Right renal cortex interstitium (tissue), 3 donors: ENCODE measurements at regions not wholly inside any gene's neighbourhood (a gene's known extent, or its start where the extent isn't known, plus 50 kb on each side); places are given as distances from the start of the nearest gene placed in this dataset.
A peak's percentile ranks its signal among the peaks of the same experiment; 100 is the strongest.

Experiments used
- DNase-seq, 3 donors: peaks; one replicate each; pipeline ENCODE4 v3.0.0-alpha.2; 2013; ENCODE audit warnings: low read depth in 3 of 3, low spot score in 2 of 3

DNA sequence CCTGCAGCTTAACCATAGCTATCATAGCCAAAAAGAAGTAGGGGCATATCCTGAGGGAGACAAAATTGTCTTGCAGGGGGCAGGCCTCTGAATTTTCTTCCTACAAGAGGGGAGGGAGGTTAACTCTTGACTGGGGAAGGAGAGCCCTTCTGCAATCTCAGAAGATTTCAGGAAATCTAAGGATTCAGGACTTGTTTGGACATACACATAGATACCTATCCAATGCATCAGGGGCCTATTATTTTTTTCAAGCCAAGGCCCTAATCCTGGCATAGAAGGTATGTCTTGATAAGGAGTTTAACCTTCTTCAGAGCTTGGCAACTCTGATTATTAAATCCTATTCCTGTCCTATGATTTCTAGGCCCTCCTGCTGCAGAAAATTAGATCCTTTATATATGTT is 375.1 kb upstream of the ACTBL2 start:
- DNase-seq: no peak

DNA sequence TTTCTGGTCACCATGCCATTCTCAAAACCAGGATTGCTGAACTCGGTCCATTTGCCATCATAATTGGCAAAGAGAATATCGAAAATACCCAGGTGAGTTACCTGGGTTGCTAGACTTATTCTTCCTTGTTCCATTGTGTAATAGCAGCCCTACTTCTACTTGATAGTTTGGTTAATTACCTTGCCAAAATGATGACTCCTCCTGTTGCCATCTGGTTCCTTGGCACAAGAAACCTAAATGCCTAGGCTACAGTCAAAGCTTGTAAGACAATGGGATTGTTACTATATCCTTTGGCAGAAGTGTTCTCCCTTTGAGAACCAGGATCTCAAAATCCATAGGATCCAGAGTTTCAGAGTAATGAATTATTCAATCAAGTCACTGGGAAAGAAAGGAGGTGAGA is 373.2 kb upstream of the ACTBL2 start:
- no peak for DNase-seq

DNA sequence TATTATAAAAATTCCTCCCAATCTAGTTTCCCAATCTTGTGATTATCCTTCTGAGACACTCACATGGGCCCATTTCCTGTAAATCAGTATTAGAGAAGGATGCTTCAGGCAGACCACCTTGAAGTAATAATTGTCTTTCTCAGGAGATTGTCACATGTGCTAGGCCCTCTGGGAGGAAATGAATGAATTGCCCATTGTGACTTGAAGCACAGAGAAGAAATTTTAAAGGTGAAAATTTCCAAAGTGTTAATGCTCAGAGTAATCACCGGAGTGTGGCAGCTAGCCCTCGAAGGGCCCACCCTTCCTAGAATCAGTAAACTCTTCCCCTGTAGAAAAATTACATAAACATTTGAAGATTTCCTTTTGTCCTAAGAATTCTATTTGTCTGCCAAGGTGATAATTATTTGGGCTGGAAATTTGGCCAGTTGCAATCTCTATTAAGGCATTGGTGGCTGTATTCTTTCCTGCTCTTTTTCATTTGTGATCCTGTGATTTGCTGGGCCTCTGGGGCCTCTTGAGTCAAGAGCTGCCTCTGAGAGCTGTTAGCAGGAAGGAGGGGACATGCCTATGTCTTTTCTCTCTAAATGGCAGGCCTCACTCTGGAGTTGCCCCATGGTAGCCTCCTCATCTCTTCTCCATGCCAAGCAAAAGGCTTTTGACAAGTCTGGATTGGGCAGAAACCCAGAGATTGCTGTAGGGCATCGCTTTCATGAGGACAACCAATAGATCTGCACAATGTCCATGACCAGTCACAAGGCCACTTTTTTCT is 371.5 kb upstream of the ACTBL2 start:
- DNase-seq: no peak

DNA sequence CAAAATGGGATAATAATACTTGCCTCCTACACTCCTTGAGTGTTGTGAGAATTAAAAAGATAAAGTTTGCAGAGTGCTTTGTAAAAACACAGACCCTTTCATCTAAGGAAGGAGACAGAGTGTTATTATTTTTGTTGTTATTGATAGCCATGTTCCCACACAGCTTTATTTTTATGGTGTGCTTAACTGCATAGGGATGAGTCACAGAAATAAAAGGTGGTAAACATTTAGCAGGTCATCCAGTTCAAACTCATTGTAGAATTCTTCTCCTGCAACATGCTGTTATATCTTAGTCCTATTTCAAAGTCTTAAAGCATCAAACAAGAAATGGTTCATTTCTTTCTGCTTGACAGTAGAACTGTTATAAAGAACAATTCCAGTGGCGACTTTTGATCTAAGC is 367.5 kb upstream of the ACTBL2 start:
- DNase-seq: no peak

DNA sequence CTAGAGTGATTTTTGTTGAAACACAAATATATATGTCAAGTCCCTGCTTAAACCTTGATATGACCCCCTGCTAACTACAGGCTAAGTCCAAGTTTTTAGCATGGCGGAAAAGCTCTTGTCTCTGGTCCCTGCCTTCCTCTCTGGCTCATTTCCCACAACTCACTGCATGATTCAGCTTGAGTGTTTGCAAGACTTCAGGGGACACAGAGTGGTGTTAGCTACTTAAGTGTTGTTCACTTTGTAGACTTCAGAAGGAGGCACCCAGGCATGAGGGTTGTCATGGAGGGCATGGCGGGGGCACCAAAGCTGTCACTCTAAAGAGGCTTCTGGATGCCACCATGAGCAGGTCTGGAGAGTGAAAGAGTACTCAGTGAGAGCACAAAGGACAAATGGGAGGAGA is 362.4 kb upstream of the ACTBL2 start:
- no peak for DNase-seq

DNA sequence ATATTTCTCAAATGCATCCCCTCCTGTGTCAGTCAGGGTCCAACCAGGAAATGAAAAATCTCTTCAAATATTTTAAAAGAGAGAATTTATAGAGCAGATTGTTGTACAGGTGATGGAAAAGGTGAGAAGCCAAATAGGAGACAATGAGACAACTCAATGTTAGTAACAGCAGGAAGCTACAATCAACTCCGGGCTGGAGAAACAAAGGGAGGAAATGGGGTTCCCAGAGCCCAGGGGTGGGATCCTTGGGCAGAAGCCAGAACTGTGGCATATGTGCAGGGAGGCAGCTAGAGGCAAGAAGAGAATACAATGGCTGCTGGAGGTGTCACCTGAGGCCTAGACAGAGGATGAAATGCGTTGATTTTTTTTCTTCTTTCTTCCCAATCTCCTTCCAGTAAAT is 361.8 kb upstream of the ACTBL2 start:
- DNase-seq: no peak

DNA sequence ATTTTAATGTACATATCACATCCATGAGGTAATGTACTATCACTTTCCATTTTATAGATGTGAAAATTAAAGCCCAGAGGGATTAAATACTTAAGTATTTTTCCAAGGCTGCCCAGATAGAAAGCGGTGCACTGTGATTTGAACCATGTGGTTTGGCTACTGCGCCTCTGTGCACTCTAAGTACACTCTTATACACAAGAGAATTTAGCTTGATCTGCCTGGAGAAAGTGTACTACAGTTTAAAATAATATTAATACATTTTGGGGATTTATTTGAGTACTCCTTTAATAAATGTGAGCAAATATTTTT is 360.4 kb upstream of the ACTBL2 start:
- no peak for DNase-seq

DNA sequence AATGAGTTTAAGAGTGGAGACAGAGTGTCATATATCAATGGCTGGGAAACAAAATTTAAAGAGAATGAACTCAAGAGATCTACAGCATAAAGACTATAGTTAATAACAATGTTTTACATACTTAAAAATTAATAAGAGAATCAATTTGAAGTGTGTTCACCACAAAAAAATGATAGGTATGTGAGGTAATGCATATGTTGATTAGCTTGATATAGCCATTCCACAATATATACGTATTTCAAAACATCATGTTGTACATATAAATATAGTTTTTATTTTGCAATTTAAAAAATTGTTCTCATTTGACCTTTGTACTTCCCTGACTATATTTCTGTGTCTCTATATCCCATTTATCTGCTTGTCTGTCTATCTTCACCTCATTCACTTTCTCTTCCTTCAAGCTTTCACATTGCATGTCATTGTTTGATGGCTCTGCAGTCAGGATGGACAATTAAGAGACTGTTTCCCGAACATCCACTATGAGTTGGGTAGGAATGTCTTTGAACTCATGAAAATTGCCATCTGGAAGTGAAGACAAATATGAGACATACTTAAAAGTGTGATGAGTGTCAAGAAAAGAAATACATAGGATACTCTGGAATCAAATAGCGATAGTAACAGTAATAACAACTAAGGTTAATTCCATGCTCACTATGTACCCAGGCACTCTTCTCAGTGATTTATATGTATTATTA is 359.9 kb upstream of the ACTBL2 start:
- DNase-seq: no peak

DNA sequence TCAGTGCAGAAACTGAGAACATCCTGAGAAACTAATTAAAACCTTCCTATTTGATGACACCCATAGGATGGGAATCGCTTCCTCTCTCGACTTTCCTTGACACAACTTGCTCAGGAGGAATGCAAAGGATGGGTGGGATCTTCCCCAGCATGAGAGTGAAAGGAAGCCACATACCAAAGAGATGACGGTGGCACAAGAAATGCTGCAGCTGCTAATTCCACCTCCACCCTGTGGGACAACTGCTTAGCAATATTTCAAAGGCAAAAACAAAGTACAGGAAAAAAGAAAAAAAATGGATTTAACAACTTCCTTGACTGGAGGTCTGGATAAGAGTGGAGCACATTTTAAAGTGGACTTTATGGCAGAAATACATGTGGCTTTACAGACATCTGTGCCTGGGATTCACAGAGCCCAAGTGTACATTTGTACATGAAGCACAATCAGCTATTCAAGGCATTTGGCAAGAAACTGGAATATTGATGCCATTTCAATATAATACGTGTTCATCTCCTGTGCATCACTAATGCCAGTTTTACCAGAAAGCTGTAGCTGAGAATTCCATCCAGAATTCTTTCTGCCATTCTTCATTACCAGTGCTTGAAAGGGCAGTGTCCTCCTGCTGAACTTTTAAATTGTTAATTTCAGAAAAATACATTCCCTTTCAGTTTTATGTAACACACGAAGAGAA is 359.2 kb upstream of the ACTBL2 start:
- DNase-seq: peak in 1 of 3 donors; percentile 5

DNA sequence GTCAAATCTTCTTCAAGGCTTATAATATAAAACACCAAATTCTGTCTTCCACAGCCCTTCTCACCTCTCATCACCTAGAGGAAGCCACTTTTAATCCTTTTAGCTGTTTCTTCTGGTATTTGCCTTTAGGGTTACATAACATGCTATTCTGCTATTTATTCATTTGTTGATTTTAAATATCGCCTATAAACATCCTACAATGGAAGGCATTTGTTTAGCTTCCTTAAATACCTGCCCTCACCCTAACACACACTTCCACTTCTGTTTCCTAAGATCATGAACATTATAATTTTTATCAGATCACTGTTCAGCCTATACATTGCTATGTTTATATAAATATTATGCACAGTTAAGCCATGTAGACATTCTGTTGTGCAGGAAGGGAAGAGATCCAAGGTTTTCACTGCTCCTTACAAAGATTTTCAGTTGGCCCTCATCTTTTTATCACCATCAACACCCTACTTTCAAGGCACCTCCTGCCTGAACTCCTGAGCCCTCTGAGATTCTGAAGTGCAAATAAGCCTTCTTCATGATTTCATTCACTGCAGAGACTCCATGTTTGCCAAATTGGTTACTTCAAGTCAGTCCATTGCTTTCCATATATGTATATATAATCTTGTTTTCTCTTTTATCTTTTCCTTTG is 356.9 kb upstream of the ACTBL2 start:
- no peak for DNase-seq

DNA sequence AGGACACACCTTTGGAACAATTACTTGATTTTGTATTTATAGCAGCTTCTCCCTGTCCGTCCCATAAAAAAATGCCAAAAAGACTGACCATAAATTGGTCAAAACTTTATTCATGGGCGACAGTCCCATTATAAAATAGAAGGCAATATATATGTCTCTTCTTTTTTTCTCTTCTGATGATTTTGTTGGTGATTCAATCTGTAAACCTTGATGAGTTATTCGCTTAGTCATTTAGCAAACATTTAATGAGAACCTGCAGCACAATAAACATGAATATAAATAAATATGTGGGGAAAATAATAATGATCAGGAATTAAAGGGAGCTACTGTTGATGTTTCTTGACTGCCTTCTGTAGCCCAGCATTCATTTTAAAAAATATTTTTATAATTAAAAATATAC is 356.4 kb upstream of the ACTBL2 start:
- no peak for DNase-seq

DNA sequence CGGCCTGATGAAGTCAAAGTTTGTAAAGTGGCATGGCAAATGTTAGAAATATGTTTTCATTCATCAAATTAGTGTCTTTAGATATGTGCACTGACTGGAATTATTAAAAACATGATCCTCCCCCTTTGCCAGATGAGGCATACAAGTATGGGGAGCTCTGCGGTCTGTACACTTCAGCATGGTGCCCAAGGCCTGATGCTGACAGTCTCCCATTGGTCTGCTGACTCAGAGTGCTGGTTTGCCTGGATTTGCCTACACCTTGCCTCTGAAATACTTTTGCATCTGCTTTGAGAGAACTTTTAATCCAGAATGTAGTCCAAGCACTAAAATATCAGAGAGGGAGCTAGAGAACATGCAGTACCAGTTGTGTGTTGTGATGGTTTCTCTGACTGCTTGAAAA is 354.3 kb upstream of the ACTBL2 start:
- no peak for DNase-seq

DNA sequence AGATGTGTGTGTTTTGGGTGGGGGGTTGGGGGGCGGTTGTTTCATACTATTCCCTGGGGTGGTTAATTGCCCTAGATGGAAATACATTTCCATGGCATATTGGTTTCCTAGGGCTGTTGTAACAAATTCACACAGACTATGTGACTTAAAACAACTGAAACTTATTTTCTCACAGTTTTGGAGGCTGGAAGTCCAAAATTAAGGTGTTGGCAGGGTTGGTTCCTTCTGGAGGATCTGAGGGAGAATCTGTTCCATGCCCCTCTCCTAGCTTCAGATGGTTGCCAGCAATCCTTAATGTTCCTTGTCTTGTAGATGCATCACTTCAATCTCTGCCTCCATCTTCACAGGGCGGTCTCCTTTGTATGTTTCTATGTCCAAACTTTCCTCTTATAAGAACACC is 353.7 kb upstream of the ACTBL2 start:
- DNase-seq: no peak

DNA sequence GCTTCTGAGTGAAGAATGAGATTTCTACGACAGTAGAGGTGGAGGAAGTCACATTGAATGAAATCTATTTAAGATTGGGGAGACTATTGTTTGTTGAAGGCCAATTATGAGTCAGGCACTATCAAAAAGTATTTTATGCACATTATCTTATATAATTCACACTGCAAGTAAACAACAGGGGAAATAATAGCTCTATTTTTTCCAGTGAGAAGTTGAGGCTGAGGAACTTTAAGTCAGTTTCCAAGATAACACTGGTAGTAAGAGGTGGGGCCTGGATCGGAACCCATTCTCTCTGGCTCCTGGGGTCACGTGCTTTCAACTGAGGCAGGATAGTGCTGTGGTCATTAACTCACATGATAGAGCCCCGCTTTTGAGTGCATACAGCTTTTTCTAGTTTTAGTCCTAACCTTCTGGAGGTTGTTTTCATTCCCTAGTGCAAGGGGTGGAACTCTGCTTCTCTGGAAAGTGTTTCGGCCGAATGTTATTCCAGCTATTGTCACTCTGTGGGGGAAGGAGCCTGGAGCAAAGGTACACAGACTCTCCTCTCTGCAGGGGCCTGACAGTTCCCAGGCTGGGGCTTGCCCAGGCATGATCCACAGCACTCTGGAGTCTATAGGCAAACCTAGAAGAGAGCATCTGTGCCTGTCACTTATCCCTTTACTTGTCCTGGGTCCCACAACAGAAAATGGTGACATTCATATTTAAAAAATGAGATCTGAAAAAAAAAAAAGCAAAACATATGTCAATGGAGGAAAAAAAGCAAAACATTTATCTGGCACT is 352.4 kb upstream of the ACTBL2 start:
- DNase-seq: no peak

DNA sequence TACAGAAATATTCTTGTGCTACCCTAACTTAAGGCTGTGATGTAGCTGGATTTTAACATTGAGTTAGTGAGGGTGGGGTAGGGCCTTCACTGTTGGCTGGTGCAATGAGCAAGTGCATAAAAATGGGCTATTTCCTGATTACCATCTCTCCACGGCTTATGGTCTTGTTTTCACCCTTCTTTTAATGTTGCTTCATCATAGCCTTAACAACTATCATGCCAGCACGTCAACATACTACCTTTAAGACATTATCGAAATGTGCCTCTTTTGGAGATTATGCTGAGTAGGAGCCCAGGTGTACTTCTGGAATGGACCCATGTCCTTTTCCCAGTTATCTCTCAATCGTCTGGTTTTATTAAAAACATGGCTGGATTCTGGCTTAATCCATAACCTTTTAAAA is 350.9 kb upstream of the ACTBL2 start:
- DNase-seq: no peak

DNA sequence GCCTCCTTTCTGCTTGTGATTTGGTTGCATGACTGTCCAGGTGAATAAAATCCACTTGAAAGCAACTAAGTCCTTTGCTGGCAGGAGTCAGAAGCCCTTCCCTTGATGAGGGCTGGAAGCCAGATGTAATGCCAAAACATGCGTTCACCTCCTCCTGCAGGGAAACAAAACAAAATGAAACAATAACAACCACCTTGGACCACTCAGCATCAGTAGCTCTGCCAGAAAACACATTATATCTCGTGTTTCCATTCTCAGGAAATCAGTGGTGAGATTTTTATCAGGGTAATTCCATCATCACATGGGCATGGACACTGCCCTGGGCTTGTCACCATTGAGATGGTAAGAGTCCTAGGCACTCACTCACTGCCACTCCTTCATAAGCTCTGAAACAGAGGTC is 350.3 kb upstream of the ACTBL2 start:
- DNase-seq: no peak

DNA sequence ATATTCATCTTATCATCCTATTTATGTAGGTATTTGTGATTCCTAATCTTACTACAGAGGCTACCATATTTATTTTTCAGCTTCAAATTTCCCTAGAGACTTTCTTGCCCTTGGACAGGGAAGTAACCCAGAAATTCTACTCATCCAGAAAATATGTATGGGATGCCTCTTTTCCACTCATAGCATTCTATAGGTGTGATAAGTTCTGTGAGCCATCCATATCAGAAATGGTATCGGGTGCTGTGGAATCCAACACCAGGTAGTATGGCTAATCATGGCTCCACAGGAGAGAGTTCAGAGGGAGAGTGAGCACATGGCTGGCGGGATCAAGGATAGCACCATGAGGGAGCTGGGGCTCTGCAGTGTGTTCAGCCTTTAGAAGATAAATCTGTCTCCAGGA is 349.3 kb upstream of the ACTBL2 start:
- DNase-seq: no peak

DNA sequence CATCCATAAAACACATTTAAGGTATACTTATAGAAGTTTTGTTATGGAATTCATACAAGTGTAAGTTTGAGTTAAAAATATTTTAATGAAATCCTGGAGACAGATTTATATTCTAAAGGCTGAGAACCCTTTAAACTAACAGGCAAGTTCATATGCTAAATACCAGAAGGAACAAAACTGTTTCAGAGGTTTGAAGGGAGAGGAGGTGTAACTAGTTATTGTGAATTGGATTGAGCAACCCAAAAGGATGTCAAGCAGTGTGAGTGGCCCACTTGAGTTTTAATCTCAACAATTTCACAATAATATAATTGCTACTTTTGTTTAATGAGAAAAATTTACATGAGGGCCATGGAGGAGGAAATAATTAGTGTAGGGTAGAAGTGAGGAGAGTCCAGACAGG is 348.5 kb upstream of the ACTBL2 start:
- no peak for DNase-seq

DNA sequence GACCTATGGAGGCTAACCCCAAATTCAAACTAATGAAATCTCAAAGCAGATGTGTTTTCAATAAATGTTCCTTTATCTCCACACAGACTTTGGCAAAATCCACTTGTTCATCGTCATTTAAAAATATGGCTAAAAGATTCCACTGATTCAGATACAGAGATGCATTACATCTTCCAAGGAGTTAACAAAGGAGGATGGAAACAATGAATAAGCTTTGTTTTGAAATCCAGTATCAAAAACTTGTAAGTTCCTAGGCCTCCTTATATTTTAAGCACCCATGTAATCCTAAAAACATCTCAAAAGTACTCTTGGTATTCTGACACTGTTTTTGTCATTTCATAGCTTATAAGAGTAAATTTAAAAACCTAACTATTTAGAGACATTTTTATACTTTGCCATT is 345.6 kb upstream of the ACTBL2 start:
- no peak for DNase-seq

DNA sequence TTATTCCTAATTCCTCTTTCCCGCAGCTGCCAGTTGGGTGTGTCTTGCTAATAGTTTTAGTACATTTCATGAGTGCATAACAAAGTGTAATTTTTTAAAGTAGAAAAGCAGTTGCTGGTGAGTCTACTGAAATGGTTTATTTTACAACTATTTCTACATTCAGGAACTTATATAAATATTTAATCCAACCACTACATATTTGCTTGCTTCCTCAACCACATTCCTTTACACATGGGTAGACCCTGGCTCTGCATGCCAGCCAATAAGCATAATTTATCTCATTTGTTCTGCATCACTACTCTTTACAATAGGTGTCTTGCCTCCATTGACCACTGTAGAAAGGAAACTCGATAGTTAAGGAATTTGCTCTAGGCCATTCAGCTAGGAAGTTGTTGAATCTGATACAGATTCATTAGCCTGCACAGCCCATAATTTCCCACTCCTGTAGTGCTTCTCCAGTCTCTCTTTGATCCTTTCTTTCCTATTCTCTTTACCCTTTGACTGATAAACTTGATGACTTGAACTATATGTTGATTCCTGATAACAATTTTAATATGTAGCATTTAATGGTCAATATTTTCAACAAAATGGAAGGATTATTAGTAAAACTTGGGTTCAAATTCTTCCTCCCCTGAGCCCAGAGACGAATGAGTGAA is 342.5 kb upstream of the ACTBL2 start:
- peak; percentile 34 to 67 (median 57) for DNase-seq
